Upper lobe of left lung (tissue), 6 donors: ENCODE measurements at regions not wholly inside any gene's neighbourhood (a gene's known extent, or its start where the extent isn't known, plus 50 kb on each side); places are given as distances from the start of the nearest gene placed in this dataset.

ENCODE experiments used
- ATAC-seq, 2 donors: fragments of 200-7000 bp; cut with Tn5 transposase; one replicate each; pipeline ENCODE4 v1.9.1; 2022; ENCODE audit warnings: mild to moderate bottlenecking in 2 of 2, moderate library complexity in 2 of 2; ENCODE audit not compliant: low FRiP score in 2 of 2
- DNase-seq, 2 donors: peaks; one replicate each; pipeline ENCODE4 v3.0.0-alpha.2; 2019 to 2020
- H3K27ac ChIP-seq, 4 donors: fragments of 200-600 bp; sonication (generic); one replicate each; pipeline ENCODE4 v1.5.1; 2016 to 2019
- H3K27me3 ChIP-seq, 4 donors: fragments of 200-600 bp; sonication (generic); one replicate each; pipeline ENCODE4 v1.5.1; 2017 to 2019
- H3K36me3 ChIP-seq, 4 donors: fragments of 200-600 bp; sonication (generic); one replicate each; pipeline ENCODE4 v1.5.1; 2016 to 2019
- H3K4me1 ChIP-seq, 4 donors: fragments of 200-600 bp; sonication (generic); one replicate each; pipeline ENCODE4 v1.5.1; 2018 to 2019
- H3K4me3 ChIP-seq, 4 donors: fragments of 200-600 bp; sonication (generic); one replicate each; pipeline ENCODE4 v1.5.1; 2017 to 2019; ENCODE audit warnings: mild to moderate bottlenecking in 2 of 4, moderate library complexity in 1 of 4
- H3K9me3 ChIP-seq, 4 donors: fragments of 200-600 bp; sonication (generic); one replicate each; pipeline ENCODE4 v1.5.1; 2018 to 2019
- CTCF ChIP-seq, 6 experiments: fragments of 450-650 bp in 4 of 6; fragments of 200-600 bp in 2 of 6; sonication (generic) in 2 of 6; IDR thresholded peaks; one replicate each; pipeline ENCODE4 v1.5.1; 2016 to 2019; ENCODE audit warnings: antibody characterized with exemption in 6 of 6
- EP300 ChIP-seq, 4 donors: sonication (generic); formaldehyde crosslinking; IDR thresholded peaks; one replicate each; pipeline ENCODE4 v1.5.1; 2017; ENCODE audit warnings: antibody characterized with exemption in 4 of 4, control low read depth in 2 of 4
- POLR2A ChIP-seq, 4 donors: fragments of 450-650 bp; IDR thresholded peaks; one replicate each; pipeline ENCODE4 v1.5.1; 2016 to 2017; ENCODE audit warnings: antibody characterized with exemption in 4 of 4, mild to moderate bottlenecking in 2 of 4
- POLR2AphosphoS5 ChIP-seq, 2 donors: sonication (generic); formaldehyde crosslinking; IDR thresholded peaks; one replicate each; pipeline ENCODE4 v1.5.1; 2017; ENCODE audit warnings: antibody characterized with exemption in 2 of 2
- WGBS, 2 donors: methylation state at CpG; one replicate each; pipeline ENCODE4 v1.1.5; 2017 to 2018; 5-methylcytosine and 5-hydroxymethylcytosine counted together
- donor health status: DM: no; HTN: no; CAD: no; lungs with moderate emphysema.
- donor health status: DM: no; HTN: yes; CAD: no; lungs with severe emphysema.

- no peak for ATAC-seq
- TF ChIP-seq POLR2A (IDR thresholded peaks at IDR 0.05) (no peak), CTCF (IDR thresholded peaks at IDR 0.05) (no peak), POLR2AphosphoS5 (IDR thresholded peaks at IDR 0.05) (no peak)
- no peak overlapping the region for H3K27ac ChIP-seq
- H3K4me1 ChIP-seq = no peaks in the 10 kb centered on the region
- WGBS, 2 donors = 92 to 93% methylated on average over 3 of the region's 3 CpGs
- H3K27me3 ChIP-seq = no peaks in the 10 kb centered on the region
- H3K9me3 ChIP-seq = no peaks in the 10 kb centered on the region
- no peak overlapping the region for H3K4me3 ChIP-seq
- no peaks in the 10 kb centered on the region for H3K36me3 ChIP-seq
- no peak for DNase-seq
Measured at GRCh38 chr12:97941686-97942354, 479.2 kb downstream of the RMST start.

- H3K27me3 ChIP-seq = no peaks in the 10 kb centered on the region
- ATAC-seq = no peak
- H3K4me1 ChIP-seq = no peaks in the 10 kb centered on the region
- no peak for DNase-seq
- no peaks in the 10 kb centered on the region for H3K9me3 ChIP-seq
- H3K36me3 ChIP-seq = no peaks in the 10 kb centered on the region
- no peak overlapping the region for H3K27ac ChIP-seq
- TF ChIP-seq POLR2AphosphoS5 (IDR thresholded peaks at IDR 0.05) (no peak), POLR2A (IDR thresholded peaks at IDR 0.05) (no peak), EP300 (IDR thresholded peaks at IDR 0.05) (no peak), CTCF (IDR thresholded peaks at IDR 0.05) (no peak)
- 76 to 81% methylated on average over 1 of the region's 1 CpG for WGBS, 2 donors
- H3K4me3 ChIP-seq = no peak overlapping the region
Measured at GRCh38 chr12:97943359-97943758, 480.8 kb downstream of the RMST start.

- no peak overlapping the region for H3K4me3 ChIP-seq
- DNase-seq (no peak), ATAC-seq (no peak)
- 71 to 74% methylated on average over 2 of the region's 2 CpGs for WGBS, 2 donors
- H3K27me3 ChIP-seq = no peaks in the 10 kb centered on the region
- no peaks in the 10 kb centered on the region for H3K9me3 ChIP-seq
- H3K4me1 ChIP-seq = no peaks in the 10 kb centered on the region
- H3K27ac ChIP-seq = no peak overlapping the region
- no peak for TF ChIP-seq EP300 (IDR thresholded peaks at IDR 0.05)
- no peak for TF ChIP-seq CTCF (IDR thresholded peaks at IDR 0.05)
- no peak for TF ChIP-seq POLR2AphosphoS5 (IDR thresholded peaks at IDR 0.05)
- no peak for TF ChIP-seq POLR2A (IDR thresholded peaks at IDR 0.05)
- H3K36me3 ChIP-seq = no peaks in the 10 kb centered on the region
Measured at GRCh38 chr12:97944576-97944975, 482.0 kb downstream of the RMST start.

GRCh38 chr12:97946701-97947100, 484.1 kb downstream of the RMST start:
- no peak for TF ChIP-seq POLR2A (IDR thresholded peaks at IDR 0.05)
- no peak for TF ChIP-seq EP300 (IDR thresholded peaks at IDR 0.05)
- no peak for TF ChIP-seq POLR2AphosphoS5 (IDR thresholded peaks at IDR 0.05)
- TF ChIP-seq CTCF (IDR thresholded peaks at IDR 0.05) = no peak
- Histone ChIP-seq H3K4me1 (no peaks in the 10 kb centered on the region), H3K27ac (no peak overlapping the region), H3K9me3 (no peaks in the 10 kb centered on the region), H3K27me3 (no peaks in the 10 kb centered on the region), H3K4me3 (no peak overlapping the region), H3K36me3 (no peaks in the 10 kb centered on the region)
- 70 to 72% methylated on average over 1 of the region's 1 CpG for WGBS, 2 donors
- DNase-seq (no peak), ATAC-seq (no peak)

- Histone ChIP-seq H3K27ac (no peak overlapping the region), H3K36me3 (no peaks in the 10 kb centered on the region), H3K4me3 (no peak overlapping the region), H3K27me3 (no peaks in the 10 kb centered on the region), H3K4me1 (no peaks in the 10 kb centered on the region), H3K9me3 (no peaks in the 10 kb centered on the region)
- ATAC-seq = no peak
- no peak for DNase-seq
- TF ChIP-seq CTCF (IDR thresholded peaks at IDR 0.05) = no peak
- no peak for TF ChIP-seq EP300 (IDR thresholded peaks at IDR 0.05)
- no peak for TF ChIP-seq POLR2A (IDR thresholded peaks at IDR 0.05)
- no peak for TF ChIP-seq POLR2AphosphoS5 (IDR thresholded peaks at IDR 0.05)
- 76 to 90% methylated on average over 2 of the region's 2 CpGs for WGBS, 2 donors
Measured at GRCh38 chr12:97948591-97948990, 486.0 kb downstream of the RMST start.
